Sigmoid colon (tissue), 6 donors: ENCODE measurements at regions not wholly inside any gene's neighbourhood (a gene's known extent, or its start where the extent isn't known, plus 50 kb on each side); places are given as distances from the start of the nearest gene placed in this dataset.

Source experiments
- DNase-seq: peaks from one replicate; pipeline ENCODE4 v3.0.0-alpha.2; 2019
- H3K27ac ChIP-seq, 4 donors: fragments of 200-600 bp; sonication (generic); one replicate each; pipeline ENCODE4 v1.5.1; 2016 to 2019; ENCODE audit warnings: mild to moderate bottlenecking in 1 of 4
- H3K27me3 ChIP-seq, 3 donors: fragments of 200-600 bp; sonication (generic); one replicate each; pipeline ENCODE4 v1.5.1; 2019; ENCODE audit warnings: mild to moderate bottlenecking in 1 of 3
- H3K36me3 ChIP-seq, 4 donors: fragments of 200-600 bp; sonication (generic); one replicate each; pipeline ENCODE4 v1.5.1; 2016 to 2019
- H3K4me1 ChIP-seq, 4 donors: fragments of 200-600 bp; sonication (generic); one replicate each; pipeline ENCODE4 v1.5.1; 2017 to 2019
- H3K4me3 ChIP-seq, 4 donors: fragments of 200-600 bp; sonication (generic); one replicate each; pipeline ENCODE4 v1.5.1; 2017 to 2019; ENCODE audit warnings: mild to moderate bottlenecking in 2 of 4, moderate library complexity in 1 of 4
- H3K9me3 ChIP-seq, 4 donors: fragments of 200-600 bp in 3 of 4; sonication (generic) in 3 of 4; one replicate each; pipeline versions ENCODE4 v1.5.1 to v1.6.1; 2013 to 2019
- CTCF ChIP-seq, 4 experiments: fragments of 450-650 bp in 3 of 4; fragments of 200-600 bp in 1 of 4; IDR thresholded peaks; one replicate each; pipeline ENCODE4 v1.5.1; 2016 to 2019; ENCODE audit warnings: antibody characterized with exemption in 4 of 4, mild to moderate bottlenecking in 3 of 4, moderate library complexity in 2 of 4
- EP300 ChIP-seq, 4 donors: sonication (generic); formaldehyde crosslinking; IDR thresholded peaks; one replicate each; pipeline ENCODE4 v1.6.1; 2017; ENCODE audit warnings: antibody characterized with exemption in 4 of 4
- POLR2A ChIP-seq, 2 donors: fragments of 450-650 bp; IDR thresholded peaks; one replicate each; pipeline ENCODE4 v1.6.1; 2016; ENCODE audit warnings: antibody characterized with exemption in 2 of 2, mild to moderate bottlenecking in 2 of 2, moderate library complexity in 2 of 2
- POLR2AphosphoS5 ChIP-seq, 4 donors: sonication (generic); formaldehyde crosslinking; IDR thresholded peaks; one replicate each; pipeline ENCODE4 v1.6.1; 2017; ENCODE audit warnings: antibody characterized with exemption in 4 of 4
- WGBS, 2 donors: extraction: QIAGEN DNeasy Blood & Tissue Kit; methylation state at CpG; one replicate each; pipeline ENCODE4 v1.1.7; 2013; 5-methylcytosine and 5-hydroxymethylcytosine counted together
- intact Hi-C: fragments of 100-400 bp; cut with DNase I; formaldehyde crosslinking; loops from one replicate; pipeline ENCODE4 v1.15.1; 2023
- donor health status: healthy with polysubstance abuse.
- donor health status: healthy.

GRCh38 chr5:27158775-27159174 is 120.4 kb upstream of the CDH9 start:
- 60 to 74% methylated on average over 1 of the region's 1 CpG for whole genome bisulfite sequencing, 2 donors
- intact Hi-C loops, result no loop called here
- Histone ChIP-seq H3K4me1 (no peaks in the 10 kb centered on the region), H3K4me3 (no peak overlapping the region), H3K27me3 (no peaks in the 10 kb centered on the region), H3K36me3 (no peaks in the 10 kb centered on the region), H3K27ac (no peak overlapping the region), H3K9me3 (peaks cover 0 to 1% (median 0%) of the 10 kb centered on the region in 4 donors)
- TF ChIP-seq POLR2A (IDR thresholded peaks at IDR 0.05) (no peak), POLR2AphosphoS5 (IDR thresholded peaks at IDR 0.05) (no peak), EP300 (IDR thresholded peaks at IDR 0.05) (no peak), CTCF (IDR thresholded peaks at IDR 0.05) (no peak)
- DNase-seq, result no peak

GRCh38 chr5:27158171-27158570 is 119.8 kb upstream of the CDH9 start:
- peaks cover 0 to 1% (median 0%) of the 10 kb centered on the region in 4 donors for H3K9me3 ChIP-seq
- intact Hi-C loops, result no loop called here
- no peak overlapping the region for H3K27ac ChIP-seq
- no peak for DNase-seq
- no peaks in the 10 kb centered on the region for H3K36me3 ChIP-seq
- H3K4me3 ChIP-seq, result no peak overlapping the region
- no peaks in the 10 kb centered on the region for H3K27me3 ChIP-seq
- no peaks in the 10 kb centered on the region for H3K4me1 ChIP-seq
- TF ChIP-seq POLR2A (IDR thresholded peaks at IDR 0.05) (no peak), POLR2AphosphoS5 (IDR thresholded peaks at IDR 0.05) (no peak), EP300 (IDR thresholded peaks at IDR 0.05) (no peak), CTCF (IDR thresholded peaks at IDR 0.05) (no peak)

GRCh38 chr5:27144456-27144855 is 106.1 kb upstream of the CDH9 start:
- Histone ChIP-seq H3K27ac (no peak overlapping the region), H3K4me3 (no peak overlapping the region), H3K9me3 (no peaks in the 10 kb centered on the region), H3K4me1 (no peaks in the 10 kb centered on the region), H3K36me3 (no peaks in the 10 kb centered on the region), H3K27me3 (no peaks in the 10 kb centered on the region)
- TF ChIP-seq EP300 (IDR thresholded peaks at IDR 0.05), result no peak
- no peak for TF ChIP-seq CTCF (IDR thresholded peaks at IDR 0.05)
- no peak for TF ChIP-seq POLR2A (IDR thresholded peaks at IDR 0.05)
- TF ChIP-seq POLR2AphosphoS5 (IDR thresholded peaks at IDR 0.05), result no peak
- intact Hi-C loops, result no loop called here
- no peak for DNase-seq
- 71 to 81% methylated on average over 2 of the region's 2 CpGs for WGBS, 2 donors

- Histone ChIP-seq H3K27ac (no peak overlapping the region), H3K4me3 (no peak overlapping the region), H3K4me1 (no peaks in the 10 kb centered on the region), H3K36me3 (no peaks in the 10 kb centered on the region), H3K9me3 (no peaks in the 10 kb centered on the region), H3K27me3 (no peaks in the 10 kb centered on the region)
- intact Hi-C loops, result no loop called here
- no peak for TF ChIP-seq POLR2AphosphoS5 (IDR thresholded peaks at IDR 0.05)
- TF ChIP-seq CTCF (IDR thresholded peaks at IDR 0.05), result no peak
- no peak for TF ChIP-seq EP300 (IDR thresholded peaks at IDR 0.05)
- TF ChIP-seq POLR2A (IDR thresholded peaks at IDR 0.05), result no peak
- 81 to 93% methylated on average over 1 of the region's 1 CpG for WGBS, 2 donors
- no peak for DNase-seq
These were observed 102.4 kb upstream of the CDH9 start for GRCh38 chr5:27140831-27141230.

GRCh38 chr5:27130587-27130986 is 92.2 kb upstream of the CDH9 start:
- no peaks in the 10 kb centered on the region for H3K4me1 ChIP-seq
- TF ChIP-seq CTCF (IDR thresholded peaks at IDR 0.05) (no peak), EP300 (IDR thresholded peaks at IDR 0.05) (no peak), POLR2A (IDR thresholded peaks at IDR 0.05) (no peak), POLR2AphosphoS5 (IDR thresholded peaks at IDR 0.05) (no peak)
- no peak overlapping the region for H3K27ac ChIP-seq
- intact Hi-C loops, result no loop called here
- no peaks in the 10 kb centered on the region for H3K9me3 ChIP-seq
- no peaks in the 10 kb centered on the region for H3K27me3 ChIP-seq
- H3K36me3 ChIP-seq, result no peaks in the 10 kb centered on the region
- DNase-seq, result no peak
- H3K4me3 ChIP-seq, result no peak overlapping the region
- WGBS, 2 donors, result 76 to 85% methylated on average over 1 of the region's 1 CpG
